ENCODE measurements at regions not wholly inside any gene's neighbourhood (a gene's known extent, or its start where the extent isn't known, plus 50 kb on each side); places are given as distances from the start of the nearest gene placed in this dataset.
"Not testable (repeated sequence)": the region's sequence is repeated elsewhere in the genome, so short reads cannot be mapped to it uniquely, and the experiment has no call there.

- DNase-seq (ENCODE audit: low read depth): no peak
Observed at GRCh38 chr18:59800897-59801296, 98.9 kb upstream of the PMAIP1 start.

DNA sequence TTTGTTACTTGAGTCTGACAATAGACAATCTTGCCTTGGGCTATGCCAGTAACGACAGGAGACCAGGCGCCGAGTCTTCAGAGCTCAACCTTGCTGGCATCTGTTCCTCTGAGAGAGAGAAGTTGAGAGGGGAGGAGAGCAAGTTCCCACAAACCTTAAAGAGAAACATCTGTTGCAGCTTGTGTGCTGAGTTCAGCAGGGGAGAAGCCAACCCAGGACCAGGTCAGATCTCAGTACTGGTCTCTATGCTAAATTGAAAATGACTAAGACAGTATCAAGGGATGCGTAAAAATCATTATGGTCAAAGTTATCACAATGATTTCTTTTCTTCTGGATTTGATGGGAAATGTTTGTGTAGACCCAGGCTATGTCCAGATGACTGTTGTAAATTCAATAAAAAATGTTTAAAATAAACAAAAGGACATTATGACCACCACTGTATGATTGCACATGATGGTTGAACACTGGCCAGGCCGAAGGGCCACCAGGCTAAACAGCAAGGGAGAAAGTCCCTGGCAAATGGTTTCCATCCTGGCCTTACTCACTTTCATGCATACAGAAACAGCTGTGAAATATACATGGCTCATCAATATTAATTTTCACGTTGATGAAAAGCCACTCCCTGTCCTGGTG is 100.3 kb upstream of the PMAIP1 start:
- no peak for DNase-seq (ENCODE audit: low read depth)

DNA sequence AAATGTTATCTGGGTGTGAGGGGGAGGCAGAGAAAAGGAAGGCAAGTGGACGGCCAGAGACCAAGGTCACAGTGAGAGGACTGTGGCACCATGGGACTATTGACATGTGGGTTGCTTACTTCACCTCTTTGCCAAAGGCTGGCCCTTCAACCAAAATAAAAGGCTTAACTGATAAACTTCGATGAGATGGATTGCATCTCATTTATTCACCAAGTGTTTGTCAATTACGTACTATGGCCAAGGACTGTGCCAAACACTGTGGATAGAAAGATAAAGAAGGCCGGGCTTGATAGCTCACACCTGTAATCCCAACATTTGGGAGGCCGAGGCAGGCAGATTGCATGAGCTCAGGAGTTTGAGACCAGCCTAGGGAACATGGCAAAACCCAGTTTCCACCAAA is 98.7 kb upstream of the CCBE1 start:
- no peak for DNase-seq (ENCODE audit: low read depth)

DNA sequence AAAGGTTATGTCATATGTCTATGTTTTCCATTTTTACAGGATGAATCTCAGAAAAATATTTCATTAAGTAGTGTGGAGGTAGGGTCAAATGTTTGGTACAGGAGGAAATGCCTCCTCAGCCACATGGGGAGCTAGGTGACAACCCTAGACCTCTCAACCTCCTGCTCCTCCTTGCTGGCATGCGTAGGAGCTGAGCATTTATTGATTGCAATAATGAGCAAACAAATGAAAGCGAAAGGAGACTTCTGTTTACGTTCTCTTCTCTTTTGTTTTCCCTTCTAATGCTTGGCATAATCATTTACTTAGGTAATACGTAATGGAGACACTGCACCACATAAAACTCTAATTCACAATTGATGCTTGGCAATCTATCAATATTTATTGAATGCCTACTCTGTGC is 95.1 kb upstream of the CCBE1 start:
- no peak for DNase-seq (ENCODE audit: low read depth)

- DNase-seq (ENCODE audit: low read depth): not testable (repeated sequence)
Observed at GRCh38 chr18:59790346-59790936, 93.2 kb upstream of the CCBE1 start.

- DNase-seq (ENCODE audit: low read depth): no peak
Observed at GRCh38 chr18:59788791-59789106, 91.5 kb upstream of the CCBE1 start.

GRCh38 chr18:59787998-59788790 is 91.0 kb upstream of the CCBE1 start:
- no peak for DNase-seq (ENCODE audit: low read depth)

GRCh38 chr18:59784694-59785093 is 87.5 kb upstream of the CCBE1 start:
- DNase-seq (ENCODE audit: low read depth): no peak

GRCh38 chr18:59783138-59783537 is 85.9 kb upstream of the CCBE1 start:
- DNase-seq (ENCODE audit: low read depth): no peak

DNA sequence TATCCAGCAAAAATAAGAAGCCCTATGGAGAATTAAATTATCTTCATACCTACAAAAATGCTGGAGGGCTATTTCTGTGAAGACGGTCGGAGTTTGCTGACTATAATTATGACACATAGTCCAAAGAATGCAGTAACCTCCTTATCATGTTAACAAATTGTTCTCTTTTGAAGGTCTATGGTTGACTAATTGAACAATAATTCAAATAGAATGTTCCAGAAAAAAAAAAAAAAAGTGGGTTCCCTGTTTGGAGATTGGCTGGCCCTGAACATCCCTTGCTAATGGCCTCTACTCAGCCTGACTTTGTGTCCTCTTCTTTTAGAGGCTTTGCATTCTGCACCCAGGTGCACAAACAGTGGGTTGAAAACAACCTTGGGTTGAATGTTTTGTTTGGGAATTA is 82.8 kb upstream of the CCBE1 start:
- no peak for DNase-seq (ENCODE audit: low read depth)

DNA sequence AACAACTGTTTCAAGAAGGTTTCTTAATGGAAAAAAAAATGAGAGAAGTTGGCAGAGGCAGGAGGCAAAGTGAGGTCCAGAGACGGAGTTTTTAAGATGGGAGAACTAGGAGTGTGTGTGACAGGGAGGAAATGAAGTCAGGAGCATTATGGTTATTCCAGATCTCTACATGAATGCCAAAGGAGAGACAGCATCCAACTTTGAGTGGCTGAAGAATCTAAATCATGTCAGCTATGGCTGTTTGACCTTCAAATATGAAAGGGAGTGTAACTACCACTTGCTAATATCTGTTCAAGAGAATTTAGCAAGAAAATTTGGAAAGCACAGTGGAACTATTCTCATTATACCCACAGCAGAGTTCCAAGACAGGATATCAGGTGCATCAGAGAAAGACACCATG is 81.2 kb upstream of the CCBE1 start:
- no peak for DNase-seq (ENCODE audit: low read depth)

DNA sequence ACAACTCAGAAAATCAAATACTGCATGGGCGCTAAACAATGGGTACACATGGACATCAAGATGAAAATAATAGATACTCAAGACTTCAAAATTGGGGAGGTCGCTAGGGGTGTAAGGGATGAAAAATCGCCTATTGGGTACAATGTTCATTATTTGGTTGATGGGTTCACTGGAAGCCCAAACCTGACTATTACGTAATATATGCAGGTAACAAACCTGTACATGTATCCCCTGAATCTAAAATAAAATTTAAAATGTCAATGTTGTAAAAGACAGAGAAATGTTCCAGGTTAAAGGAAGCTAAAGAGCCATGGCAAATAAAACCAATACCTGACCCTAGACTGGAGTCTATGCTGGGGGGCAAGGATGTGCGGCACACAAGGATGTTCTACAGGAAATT is 80.4 kb upstream of the CCBE1 start:
- no peak for DNase-seq (ENCODE audit: low read depth)

GRCh38 chr18:59769129-59769865 is 72.1 kb upstream of the CCBE1 start:
- no peak for DNase-seq (ENCODE audit: low read depth)

GRCh38 chr18:59768409-59768808 is 71.2 kb upstream of the CCBE1 start:
- no peak for DNase-seq (ENCODE audit: low read depth)

DNA sequence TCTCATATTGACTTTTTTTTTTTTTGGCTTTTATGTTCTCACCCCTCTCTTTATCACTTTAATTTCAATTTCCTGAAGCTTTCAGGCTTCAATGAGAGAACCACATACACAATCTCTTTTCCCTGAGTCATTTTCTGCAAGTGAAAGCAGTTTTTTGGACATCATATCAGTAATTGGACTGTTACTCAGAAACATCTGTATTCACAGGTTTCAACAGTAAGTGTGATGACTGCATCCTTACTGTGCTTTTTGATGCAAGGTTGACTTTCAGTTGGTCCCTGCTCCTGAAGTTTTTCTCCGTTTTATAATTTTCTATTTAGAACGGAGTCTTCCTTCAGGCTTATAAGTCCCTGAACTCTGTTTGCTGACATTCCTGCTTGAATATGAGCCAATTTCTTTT is 70.5 kb upstream of the CCBE1 start:
- DNase-seq (ENCODE audit: low read depth): no peak

DNA sequence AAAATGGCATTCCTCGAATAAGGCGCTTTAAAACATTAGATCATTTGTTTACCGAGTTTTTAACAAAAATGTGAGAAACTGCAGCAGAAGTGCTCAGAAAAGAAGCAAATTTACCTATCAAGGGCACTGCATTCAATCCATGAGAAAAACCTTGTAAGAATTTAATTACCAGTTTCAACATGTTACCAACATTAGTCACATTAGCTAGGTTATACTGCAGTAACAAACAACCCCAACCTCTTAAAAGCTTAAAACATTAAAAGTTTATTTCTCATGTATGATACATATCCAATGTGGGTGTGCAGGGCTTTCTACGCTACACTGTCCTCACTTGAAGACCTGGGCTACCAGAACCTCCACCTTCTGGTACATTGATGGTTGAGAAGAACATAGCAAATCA is 68.1 kb upstream of the CCBE1 start:
- no peak for DNase-seq (ENCODE audit: low read depth)

- DNase-seq (ENCODE audit: low read depth): no peak
Observed at GRCh38 chr18:59764281-59764680, 67.1 kb upstream of the CCBE1 start.

GRCh38 chr18:59763541-59764136 is 66.4 kb upstream of the CCBE1 start:
- no peak for DNase-seq (ENCODE audit: low read depth)

DNA sequence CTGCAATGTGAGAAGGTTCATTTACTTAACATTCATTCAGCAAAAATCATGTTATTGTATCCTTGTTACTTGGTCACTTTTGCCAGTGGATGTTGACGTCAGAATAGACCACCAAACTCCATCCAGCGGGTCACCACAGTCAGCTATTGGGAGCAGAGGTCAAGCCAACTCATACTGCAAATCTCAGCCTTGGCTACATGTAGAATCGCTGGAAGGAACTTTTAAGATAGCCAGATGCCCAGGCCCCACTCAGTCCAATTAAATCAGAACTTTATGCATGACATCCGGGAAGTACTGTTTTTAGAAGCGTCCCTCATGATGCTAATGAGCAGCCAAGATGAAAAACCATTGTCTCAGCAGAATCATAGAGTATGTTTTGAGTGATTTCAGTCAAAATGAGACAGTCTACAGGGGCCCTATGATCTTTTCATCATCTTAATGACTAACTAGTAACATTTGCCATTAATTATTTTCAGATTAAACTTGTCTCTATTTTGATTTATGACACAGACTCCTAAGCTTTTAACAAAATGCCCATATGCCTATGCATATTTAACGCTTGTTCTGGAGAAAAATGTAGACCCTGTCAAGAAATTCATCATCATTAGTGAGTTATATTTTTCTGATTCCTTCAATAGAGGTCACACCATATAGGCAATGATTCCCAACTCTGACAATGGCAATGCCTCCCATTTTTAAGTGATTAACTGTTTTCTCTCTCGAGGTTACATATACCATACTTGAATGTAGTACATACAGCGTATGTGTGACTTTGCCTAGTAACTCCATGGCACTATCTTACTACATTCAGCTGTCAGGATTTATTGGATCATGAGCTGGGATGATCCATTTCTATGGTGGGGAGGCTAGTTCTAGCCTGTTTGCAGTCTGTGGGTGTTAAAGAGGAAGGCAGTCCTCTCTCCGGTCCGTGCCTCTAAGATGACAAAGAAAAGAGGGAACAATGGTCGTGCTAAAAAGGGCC is 63.7 kb upstream of the CCBE1 start:
- no peak for DNase-seq (ENCODE audit: low read depth)

DNA sequence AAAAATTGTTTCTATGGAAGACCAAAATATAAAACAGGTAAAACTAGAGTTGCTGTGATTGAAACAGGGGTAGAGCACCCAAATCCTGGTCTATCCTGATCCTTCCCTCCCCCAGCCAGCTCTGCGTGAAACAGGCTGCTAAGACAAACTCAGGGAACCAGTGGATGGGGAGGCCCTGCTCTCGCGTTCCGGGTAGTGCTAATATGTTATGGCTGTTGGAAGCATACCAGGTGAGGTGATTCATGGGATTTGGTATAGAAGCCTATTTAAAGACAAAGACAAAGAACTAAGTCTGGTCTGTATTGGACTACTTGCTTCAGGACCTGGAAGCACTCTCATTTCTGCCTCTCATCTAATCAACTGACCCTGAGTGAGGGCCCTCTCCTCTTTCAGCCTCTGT is 63.0 kb upstream of the CCBE1 start:
- no peak for DNase-seq (ENCODE audit: low read depth)

DNA sequence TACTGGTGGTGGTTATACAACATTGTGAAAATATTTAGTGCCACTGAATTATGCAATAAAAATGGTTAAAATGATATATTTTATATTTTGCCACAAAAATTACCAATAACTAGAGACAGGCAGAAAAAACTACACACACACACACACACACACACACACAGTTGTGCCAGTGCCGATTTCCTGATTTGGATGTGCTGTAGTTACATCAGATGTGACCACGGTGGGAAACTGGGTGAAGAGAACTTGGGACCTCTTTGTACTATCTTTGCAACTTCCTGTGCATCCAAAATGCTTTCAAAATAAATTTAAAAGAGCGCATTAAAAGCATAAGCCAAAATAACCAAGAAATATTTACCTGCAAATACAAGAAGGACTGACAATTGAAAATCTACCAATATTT is 61.6 kb upstream of the CCBE1 start:
- no peak for DNase-seq (ENCODE audit: low read depth)
